WTC11 (cell line): ENCODE measurements at regions not wholly inside any gene's neighbourhood (a gene's known extent, or its start where the extent isn't known, plus 50 kb on each side); places are given as distances from the start of the nearest gene placed in this dataset.

ENCODE experiments used
- E2F5 ChIP-seq: sonication (generic); formaldehyde crosslinking; IDR thresholded peaks from 2 replicates; pipeline ENCODE4 v1.8.1; 2022; ENCODE audit warnings: mild to moderate bottlenecking, moderate library complexity, missing genetic modification reagents
- FOXP1 ChIP-seq: sonication (generic); formaldehyde crosslinking; IDR thresholded peaks from 2 replicates; pipeline ENCODE4 v1.8.0; 2022; ENCODE audit warnings: missing genetic modification reagents, mild to moderate bottlenecking, moderate library complexity, borderline replicate concordance
- JUN ChIP-seq: sonication (generic); formaldehyde crosslinking; IDR thresholded peaks from 2 replicates; pipeline ENCODE4 v1.8.0; 2023; ENCODE audit warnings: mild to moderate bottlenecking, missing genetic modification reagents
- KAT7 ChIP-seq: sonication (generic); formaldehyde crosslinking; IDR thresholded peaks from 2 replicates; pipeline ENCODE4 v1.8.1; 2023; ENCODE audit warnings: missing genetic modification reagents, mild to moderate bottlenecking, borderline replicate concordance
- OVOL2 ChIP-seq: fragments of 250-450 bp; sonication (Bioruptor Pico); IDR thresholded peaks from 2 replicates; pipeline ENCODE4 v1.9.0; 2021; ENCODE audit warnings: mild to moderate bottlenecking, borderline replicate concordance
- RELA ChIP-seq: sonication (generic); formaldehyde crosslinking; IDR thresholded peaks from 2 replicates; pipeline ENCODE4 v1.8.1; 2022; ENCODE audit warnings: missing genetic modification reagents, mild to moderate bottlenecking, borderline replicate concordance
- TEAD4 ChIP-seq: sonication (generic); formaldehyde crosslinking; IDR thresholded peaks from 2 replicates; pipeline ENCODE4 v1.8.0; 2022; ENCODE audit warnings: mild to moderate bottlenecking, missing genetic modification reagents
- ZBTB21 ChIP-seq: sonication (generic); formaldehyde crosslinking; IDR thresholded peaks from 2 replicates; pipeline ENCODE4 v1.8.1; 2023; ENCODE audit warnings: mild to moderate bottlenecking, missing genetic modification reagents, borderline replicate concordance
- TF ChIP-seq, protein P1 (sequence below): fragments of 200-600 bp; IDR thresholded peaks from 2 replicates; pipeline ENCODE4 v1.8.0; 2022; ENCODE audit warnings: antibody characterized with exemption
- TF ChIP-seq, protein P2 (sequence below): sonication (generic); formaldehyde crosslinking; IDR thresholded peaks from 2 replicates; pipeline ENCODE4 v1.8.0; 2023; ENCODE audit warnings: mild to moderate bottlenecking, missing genetic modification reagents

GRCh38 chr6:98002678-98003077 is 719.7 kb upstream of the MMS22L start:
- TF ChIP-seq, protein P1, sequence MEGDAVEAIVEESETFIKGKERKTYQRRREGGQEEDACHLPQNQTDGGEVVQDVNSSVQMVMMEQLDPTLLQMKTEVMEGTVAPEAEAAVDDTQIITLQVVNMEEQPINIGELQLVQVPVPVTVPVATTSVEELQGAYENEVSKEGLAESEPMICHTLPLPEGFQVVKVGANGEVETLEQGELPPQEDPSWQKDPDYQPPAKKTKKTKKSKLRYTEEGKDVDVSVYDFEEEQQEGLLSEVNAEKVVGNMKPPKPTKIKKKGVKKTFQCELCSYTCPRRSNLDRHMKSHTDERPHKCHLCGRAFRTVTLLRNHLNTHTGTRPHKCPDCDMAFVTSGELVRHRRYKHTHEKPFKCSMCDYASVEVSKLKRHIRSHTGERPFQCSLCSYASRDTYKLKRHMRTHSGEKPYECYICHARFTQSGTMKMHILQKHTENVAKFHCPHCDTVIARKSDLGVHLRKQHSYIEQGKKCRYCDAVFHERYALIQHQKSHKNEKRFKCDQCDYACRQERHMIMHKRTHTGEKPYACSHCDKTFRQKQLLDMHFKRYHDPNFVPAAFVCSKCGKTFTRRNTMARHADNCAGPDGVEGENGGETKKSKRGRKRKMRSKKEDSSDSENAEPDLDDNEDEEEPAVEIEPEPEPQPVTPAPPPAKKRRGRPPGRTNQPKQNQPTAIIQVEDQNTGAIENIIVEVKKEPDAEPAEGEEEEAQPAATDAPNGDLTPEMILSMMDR = no peak
- no peak for TF ChIP-seq FOXP1 (CRISPR knock-in tag)
- TF ChIP-seq TEAD4 = no peak
- TF ChIP-seq OVOL2 (CRISPR knock-in tag) = no peak
- no peak for TF ChIP-seq E2F5 (CRISPR knock-in tag)
- no peak for TF ChIP-seq RELA (CRISPR knock-in tag)
- TF ChIP-seq JUN = no peak
- no peak for TF ChIP-seq ZBTB21 (CRISPR knock-in tag)
- no peak for TF ChIP-seq KAT7 (CRISPR knock-in tag)
- TF ChIP-seq, protein P2, sequence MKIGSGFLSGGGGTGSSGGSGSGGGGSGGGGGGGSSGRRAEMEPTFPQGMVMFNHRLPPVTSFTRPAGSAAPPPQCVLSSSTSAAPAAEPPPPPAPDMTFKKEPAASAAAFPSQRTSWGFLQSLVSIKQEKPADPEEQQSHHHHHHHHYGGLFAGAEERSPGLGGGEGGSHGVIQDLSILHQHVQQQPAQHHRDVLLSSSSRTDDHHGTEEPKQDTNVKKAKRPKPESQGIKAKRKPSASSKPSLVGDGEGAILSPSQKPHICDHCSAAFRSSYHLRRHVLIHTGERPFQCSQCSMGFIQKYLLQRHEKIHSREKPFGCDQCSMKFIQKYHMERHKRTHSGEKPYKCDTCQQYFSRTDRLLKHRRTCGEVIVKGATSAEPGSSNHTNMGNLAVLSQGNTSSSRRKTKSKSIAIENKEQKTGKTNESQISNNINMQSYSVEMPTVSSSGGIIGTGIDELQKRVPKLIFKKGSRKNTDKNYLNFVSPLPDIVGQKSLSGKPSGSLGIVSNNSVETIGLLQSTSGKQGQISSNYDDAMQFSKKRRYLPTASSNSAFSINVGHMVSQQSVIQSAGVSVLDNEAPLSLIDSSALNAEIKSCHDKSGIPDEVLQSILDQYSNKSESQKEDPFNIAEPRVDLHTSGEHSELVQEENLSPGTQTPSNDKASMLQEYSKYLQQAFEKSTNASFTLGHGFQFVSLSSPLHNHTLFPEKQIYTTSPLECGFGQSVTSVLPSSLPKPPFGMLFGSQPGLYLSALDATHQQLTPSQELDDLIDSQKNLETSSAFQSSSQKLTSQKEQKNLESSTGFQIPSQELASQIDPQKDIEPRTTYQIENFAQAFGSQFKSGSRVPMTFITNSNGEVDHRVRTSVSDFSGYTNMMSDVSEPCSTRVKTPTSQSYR (CRISPR knock-in tag) = no peak
